Trophoblast cell (in vitro differentiated cells and primary cell): ENCODE measurements at regions not wholly inside any gene's neighbourhood (a gene's known extent, or its start where the extent isn't known, plus 50 kb on each side); places are given as distances from the start of the nearest gene placed in this dataset.
"Not testable (repeated sequence)": the region's sequence is repeated elsewhere in the genome, so short reads cannot be mapped to it uniquely, and the experiment has no call there.

Experiments
- DNase-seq, 2 donors: peaks; one replicate each; pipeline ENCODE4 v3.0.0-alpha.2; 2016
- H2AFZ ChIP-seq: 2 replicates; pipeline ENCODE4 v1.6.1; 2013; ENCODE audit warnings: low read length, moderate library complexity, mild to moderate bottlenecking; ENCODE audit not compliant: insufficient read depth, poor library complexity
- H2AK5ac ChIP-seq: 2 replicates; pipeline ENCODE4 v1.6.1; 2013; ENCODE audit warnings: mild to moderate bottlenecking, low read length
- H2BK120ac ChIP-seq: 2 replicates; pipeline ENCODE4 v1.6.1; 2013; ENCODE audit warnings: low read length, mild to moderate bottlenecking, moderate library complexity; ENCODE audit not compliant: insufficient read depth, poor library complexity
- H2BK12ac ChIP-seq: 2 replicates; pipeline ENCODE4 v1.6.1; 2013; ENCODE audit warnings: mild to moderate bottlenecking, low read length, moderate library complexity
- H2BK5ac ChIP-seq: 2 replicates; pipeline ENCODE4 v1.6.1; 2013; ENCODE audit warnings: low read length, low read depth, moderate library complexity, mild to moderate bottlenecking; ENCODE audit not compliant: poor library complexity
- H3K14ac ChIP-seq: 2 replicates; pipeline ENCODE4 v1.6.1; 2013; ENCODE audit warnings: mild to moderate bottlenecking, low read length
- H3K18ac ChIP-seq: 2 replicates; pipeline ENCODE4 v1.6.1; 2013; ENCODE audit warnings: mild to moderate bottlenecking, low read length
- H3K23ac ChIP-seq: 2 replicates; pipeline ENCODE4 v1.6.1; 2013; ENCODE audit warnings: low read length
- H3K27ac ChIP-seq: 2 replicates; pipeline ENCODE4 v1.5.1; 2013; ENCODE audit warnings: low read depth, mild to moderate bottlenecking, inconsistent platforms, low read length, moderate library complexity
- H3K27me3 ChIP-seq: 2 replicates; pipeline ENCODE4 v1.6.1; 2013; ENCODE audit warnings: inconsistent platforms, mild to moderate bottlenecking, low read length, moderate library complexity; ENCODE audit not compliant: insufficient read depth
- H3K36me3 ChIP-seq, 2 experiments: 1 replicate in 1 of 2; 2 replicates in 1 of 2; pipeline ENCODE4 v1.6.1; 2013; ENCODE audit warnings: low read length in 2 of 2, mild to moderate bottlenecking in 2 of 2, moderate library complexity in 1 of 2; ENCODE audit not compliant: insufficient read depth in 2 of 2, control insufficient read depth in 1 of 2
- H3K4ac ChIP-seq: 2 replicates; pipeline ENCODE4 v1.6.1; 2013; ENCODE audit warnings: low read depth, mild to moderate bottlenecking, low read length, moderate library complexity
- H3K4me1 ChIP-seq, 2 experiments: 1 replicate in 1 of 2; 2 replicates in 1 of 2; pipeline ENCODE4 v1.6.1; 2013; ENCODE audit warnings: low read length in 2 of 2, mild to moderate bottlenecking in 2 of 2, moderate library complexity in 1 of 2; ENCODE audit not compliant: insufficient read depth in 2 of 2, control insufficient read depth in 1 of 2
- H3K4me2 ChIP-seq: 2 replicates; pipeline ENCODE4 v1.6.1; 2013; ENCODE audit warnings: inconsistent platforms, mild to moderate bottlenecking, low read length, moderate library complexity
- H3K4me3 ChIP-seq: 2 replicates; pipeline ENCODE4 v1.5.1; 2013; ENCODE audit warnings: mild to moderate bottlenecking, low read depth, low read length, inconsistent platforms
- H3K79me1 ChIP-seq: one replicate; pipeline ENCODE4 v1.6.1; 2013; ENCODE audit warnings: low read length
- H3K79me2 ChIP-seq: 2 replicates; pipeline ENCODE4 v1.6.1; 2013; ENCODE audit warnings: low read length, mild to moderate bottlenecking; ENCODE audit not compliant: control insufficient read depth, insufficient read depth, poor library complexity
- H3K9ac ChIP-seq: 2 replicates; pipeline ENCODE4 v1.6.1; 2013; ENCODE audit warnings: mild to moderate bottlenecking, low read length
- H3K9me3 ChIP-seq: 2 replicates; pipeline ENCODE4 v1.6.1; 2013; ENCODE audit warnings: low read depth, mild to moderate bottlenecking, control low read depth, inconsistent platforms, low read length; ENCODE audit not compliant: insufficient read depth
- H4K12ac ChIP-seq: 2 replicates; pipeline ENCODE4 v1.6.1; 2013; ENCODE audit warnings: low read depth, mild to moderate bottlenecking, low read length, moderate library complexity
- H4K8ac ChIP-seq: 2 replicates; pipeline ENCODE4 v1.6.1; 2013; ENCODE audit warnings: low read depth, mild to moderate bottlenecking, low read length, moderate library complexity
- H4K91ac ChIP-seq: one replicate; pipeline ENCODE4 v1.6.1; 2013; ENCODE audit warnings: low read depth, mild to moderate bottlenecking, low read length, moderate library complexity
- WGBS: extraction: QIAGEN DNeasy Blood & Tissue Kit; methylation state at CpG from one replicate; pipeline ENCODE4 v1.1.7; 2013; ENCODE audit warnings: missing lambda C conversion rate; ENCODE audit not compliant: insufficient read length, insufficient coverage; ENCODE audit errors: extremely low coverage; 5-methylcytosine and 5-hydroxymethylcytosine counted together

GRCh38 chr9:101832486-101832885, 94.0 kb upstream of the GRIN3A start:
- no peak overlapping the region for H4K91ac ChIP-seq
- H3K14ac ChIP-seq = no peak overlapping the region

GRCh38 chr9:101821450-101821849, 83.0 kb upstream of the GRIN3A start:
- not testable (repeated sequence) for H3K79me2 ChIP-seq, H3K14ac ChIP-seq, H2BK120ac ChIP-seq, H3K79me1 ChIP-seq, H3K18ac ChIP-seq, H3K27ac ChIP-seq, H3K4me1 ChIP-seq, H3K27me3 ChIP-seq, H3K4ac ChIP-seq, H3K9ac ChIP-seq, H3K36me3 ChIP-seq, H2AK5ac ChIP-seq, H3K4me2 ChIP-seq, H2BK12ac ChIP-seq, H4K8ac ChIP-seq, H4K12ac ChIP-seq, H3K4me3 ChIP-seq, H3K23ac ChIP-seq, DNase-seq, H4K91ac ChIP-seq, H2AFZ ChIP-seq, H3K9me3 ChIP-seq, H2BK5ac ChIP-seq
- WGBS = no CpG with 5 or more reads among the region's 1 CpG

More at GRCh38 chr9:101832486-101832885, 94.0 kb upstream of the GRIN3A start:
- no peak overlapping the region for H4K8ac ChIP-seq
- H4K12ac ChIP-seq = no peak overlapping the region
- no peak overlapping the region for H3K9ac ChIP-seq
- no peak overlapping the region for H3K4me3 ChIP-seq
- H3K36me3 ChIP-seq = no peaks in the 10 kb centered on the region
- H3K27me3 ChIP-seq = no peaks in the 10 kb centered on the region
- H2AK5ac ChIP-seq = no peak overlapping the region
- no peaks in the 10 kb centered on the region for H3K9me3 ChIP-seq
- H3K18ac ChIP-seq = no peak overlapping the region
- DNase-seq = no peak
- H2AFZ ChIP-seq = no peak overlapping the region
- H3K23ac ChIP-seq = no peak overlapping the region
- H2BK5ac ChIP-seq = no peak overlapping the region
- no peak overlapping the region for H3K4me2 ChIP-seq
- no peaks in the 10 kb centered on the region for H3K4me1 ChIP-seq
- no peak overlapping the region for H2BK12ac ChIP-seq
- H3K27ac ChIP-seq = no peak overlapping the region
- no peak overlapping the region for H3K4ac ChIP-seq
- no peaks in the 10 kb centered on the region for H3K79me1 ChIP-seq
- no peak overlapping the region for H2BK120ac ChIP-seq
- H3K79me2 ChIP-seq = no peaks in the 10 kb centered on the region

GRCh38 chr9:101820983-101821382, 82.5 kb upstream of the GRIN3A start:
- H3K36me3 ChIP-seq, H3K4ac ChIP-seq, H3K4me2 ChIP-seq, H4K91ac ChIP-seq, DNase-seq, H3K27ac ChIP-seq, H3K79me2 ChIP-seq, H3K14ac ChIP-seq, H2AFZ ChIP-seq, H3K18ac ChIP-seq, H2BK120ac ChIP-seq, H4K8ac ChIP-seq, H3K27me3 ChIP-seq, H3K9ac ChIP-seq, H4K12ac ChIP-seq, H2BK12ac ChIP-seq, H3K4me3 ChIP-seq, H3K23ac ChIP-seq, H2AK5ac ChIP-seq, H3K79me1 ChIP-seq, H3K4me1 ChIP-seq, H3K9me3 ChIP-seq, H2BK5ac ChIP-seq: not testable (repeated sequence)

- WGBS = no CpG with 5 or more reads among the region's 1 CpG
- no peak for DNase-seq
- Histone ChIP-seq H3K14ac (no peak overlapping the region), H2AFZ (no peak overlapping the region), H4K91ac (no peak overlapping the region), H3K4ac (no peak overlapping the region), H3K79me1 (no peaks in the 10 kb centered on the region), H2BK12ac (no peak overlapping the region), H3K79me2 (no peaks in the 10 kb centered on the region), H2AK5ac (no peak overlapping the region), H3K4me1 (no peaks in the 10 kb centered on the region), H4K12ac (no peak overlapping the region), H3K9ac (no peak overlapping the region), H3K4me2 (no peak overlapping the region), H3K9me3 (no peaks in the 10 kb centered on the region), H4K8ac (no peak overlapping the region), H3K27me3 (no peaks in the 10 kb centered on the region), H3K23ac (no peak overlapping the region), H3K36me3 (no peaks in the 10 kb centered on the region), H2BK120ac (no peak overlapping the region), H3K4me3 (no peak overlapping the region), H3K18ac (no peak overlapping the region), H2BK5ac (no peak overlapping the region), H3K27ac (no peak overlapping the region)
Observed at GRCh38 chr9:101814064-101814463, 75.6 kb upstream of the GRIN3A start.

GRCh38 chr9:101807879-101808278, 69.4 kb upstream of the GRIN3A start:
- H2AFZ ChIP-seq, H2BK12ac ChIP-seq, H3K9ac ChIP-seq, H4K8ac ChIP-seq, H3K9me3 ChIP-seq, H4K91ac ChIP-seq, H3K27me3 ChIP-seq, H3K4me2 ChIP-seq, DNase-seq, H3K79me2 ChIP-seq, H3K36me3 ChIP-seq, H3K23ac ChIP-seq, H3K14ac ChIP-seq, H3K18ac ChIP-seq, H2AK5ac ChIP-seq, H2BK5ac ChIP-seq, H3K27ac ChIP-seq, H3K4ac ChIP-seq, H3K79me1 ChIP-seq, H3K4me1 ChIP-seq, H3K4me3 ChIP-seq, H2BK120ac ChIP-seq, H4K12ac ChIP-seq: not testable (repeated sequence)
- no CpG with 5 or more reads among the region's 4 CpGs for WGBS
